OCI-LY3 (cell line): ENCODE measurements at regions not wholly inside any gene's neighbourhood (a gene's known extent, or its start where the extent isn't known, plus 50 kb on each side); places are given as distances from the start of the nearest gene placed in this dataset.

Source experiments
- CTCF ChIP-seq: fragments of 200-600, 300-600 bp; sonication (generic); IDR thresholded peaks from 2 replicates; pipeline ENCODE4 v1.5.1; 2014; ENCODE audit warnings: antibody characterized with exemption, low read length, low read depth
- EZH2phosphoT487 ChIP-seq: fragments of 200-600 bp; shearing (Covaris generic); IDR thresholded peaks from 2 replicates; pipeline ENCODE4 v1.6.1; 2018; ENCODE audit warnings: antibody characterized with exemption, mixed run types, low read depth

- no peak for TF ChIP-seq CTCF
- no peak for TF ChIP-seq EZH2phosphoT487
These were observed 249.0 kb downstream of the ZEB2 start for GRCh38 chr2:144270951-144271350.
